Calu3 (cell line): ENCODE measurements at regions not wholly inside any gene's neighbourhood (a gene's known extent, or its start where the extent isn't known, plus 50 kb on each side); places are given as distances from the start of the nearest gene placed in this dataset.

Experiments used
- BruUV-seq: library from RNA; stranded (reverse); fragments of 400-500 nt; replicated peaks from 2 replicates; lab custom pipeline; 2021; lab: Mats Ljungman, UMichigan
- CTCF ChIA-PET: fragments of 300-600 bp; sonication (Branson Sonifier 250); formaldehyde crosslinking; loops from one replicate; lab custom pipeline; 2022; ENCODE audit warnings: antibody characterized with exemption; lab: Charles Lee
- DNase-seq: peaks from one replicate; pipeline ENCODE4 v3.0.0; 2022
- H3K27ac Mint-ChIP-seq: one replicate; pipeline ENCODE4 v1.8.0; 2022; ENCODE audit warnings: mixed read lengths; ENCODE audit not compliant: unreplicated experiment
- H3K27me3 Mint-ChIP-seq: one replicate; pipeline ENCODE4 v1.8.0; 2022; ENCODE audit warnings: mixed read lengths; ENCODE audit not compliant: unreplicated experiment
- H3K36me3 Mint-ChIP-seq: one replicate; pipeline ENCODE4 v1.8.0; 2022; ENCODE audit warnings: mild to moderate bottlenecking, moderate library complexity, mixed read lengths; ENCODE audit not compliant: insufficient read depth, unreplicated experiment
- H3K4me1 Mint-ChIP-seq: one replicate; pipeline ENCODE4 v1.8.0; 2022; ENCODE audit warnings: mild to moderate bottlenecking, low read depth, mixed read lengths; ENCODE audit not compliant: unreplicated experiment
- H3K4me3 Mint-ChIP-seq: one replicate; pipeline ENCODE4 v1.8.0; 2022; ENCODE audit warnings: mild to moderate bottlenecking, low read depth, moderate library complexity, mixed read lengths; ENCODE audit not compliant: unreplicated experiment
- H3K9me3 Mint-ChIP-seq: one replicate; pipeline ENCODE4 v1.8.0; 2022; ENCODE audit warnings: low read depth, mixed read lengths; ENCODE audit not compliant: unreplicated experiment
- intact Hi-C: fragments of 100-400 bp; cut with micrococcal nuclease; formaldehyde crosslinking; loops from one replicate; pipeline ENCODE4 v1.10.0; 2022; ENCODE audit not compliant: unreplicated experiment
- TF ChIP-seq, protein P1 (sequence below): fragments of 200-600 bp; IDR thresholded peaks from one replicate; pipeline ENCODE4 v1.8.0; 2022; ENCODE audit warnings: antibody characterized with exemption; ENCODE audit not compliant: unreplicated experiment

DNA sequence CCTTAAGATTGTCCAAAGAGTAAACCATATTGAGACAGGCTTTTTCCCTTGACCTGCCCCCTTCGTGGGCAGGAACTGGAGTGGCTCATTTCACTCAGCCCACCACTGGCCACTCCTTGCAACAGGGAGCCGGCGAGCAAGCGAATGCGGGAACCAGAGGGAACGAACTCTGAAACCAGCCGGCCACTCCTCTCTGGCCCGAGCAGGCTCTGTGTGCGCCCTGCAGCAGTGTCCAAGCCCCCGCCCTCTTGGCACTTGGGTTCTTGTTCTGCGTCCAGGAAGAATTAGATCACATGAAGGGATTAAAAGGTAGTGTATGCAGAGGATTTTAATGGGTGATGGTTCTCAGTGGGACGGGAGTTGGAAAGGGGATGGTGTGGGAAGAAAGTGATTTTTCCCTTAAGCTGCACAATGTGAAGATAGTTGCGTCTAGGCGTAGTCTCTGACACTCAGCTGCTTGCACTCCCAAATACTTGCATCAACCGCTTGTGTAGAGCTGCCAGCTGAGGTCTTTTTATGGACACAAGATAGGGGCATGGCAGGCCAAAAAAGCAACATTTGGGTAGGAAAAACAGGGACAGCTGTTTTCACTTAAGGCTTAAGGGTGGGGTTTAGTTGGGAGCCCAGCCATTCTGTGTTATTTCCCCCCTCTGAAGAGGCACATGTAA lies 1209.7 kb upstream of the PCDH20 start:
- CTCF ChIA-PET, result no interaction called here
- DNase-seq, result no peak
- H3K27ac Mint-ChIP-seq, result no peak overlapping the region
- no peaks in the 10 kb centered on the region for H3K27me3 Mint-ChIP-seq
- H3K36me3 Mint-ChIP-seq, result no peaks in the 10 kb centered on the region
- no peaks in the 10 kb centered on the region for H3K9me3 Mint-ChIP-seq
- H3K4me1 Mint-ChIP-seq, result no peaks in the 10 kb centered on the region
- intact Hi-C loops, result no loop called here
- TF ChIP-seq, protein P1, sequence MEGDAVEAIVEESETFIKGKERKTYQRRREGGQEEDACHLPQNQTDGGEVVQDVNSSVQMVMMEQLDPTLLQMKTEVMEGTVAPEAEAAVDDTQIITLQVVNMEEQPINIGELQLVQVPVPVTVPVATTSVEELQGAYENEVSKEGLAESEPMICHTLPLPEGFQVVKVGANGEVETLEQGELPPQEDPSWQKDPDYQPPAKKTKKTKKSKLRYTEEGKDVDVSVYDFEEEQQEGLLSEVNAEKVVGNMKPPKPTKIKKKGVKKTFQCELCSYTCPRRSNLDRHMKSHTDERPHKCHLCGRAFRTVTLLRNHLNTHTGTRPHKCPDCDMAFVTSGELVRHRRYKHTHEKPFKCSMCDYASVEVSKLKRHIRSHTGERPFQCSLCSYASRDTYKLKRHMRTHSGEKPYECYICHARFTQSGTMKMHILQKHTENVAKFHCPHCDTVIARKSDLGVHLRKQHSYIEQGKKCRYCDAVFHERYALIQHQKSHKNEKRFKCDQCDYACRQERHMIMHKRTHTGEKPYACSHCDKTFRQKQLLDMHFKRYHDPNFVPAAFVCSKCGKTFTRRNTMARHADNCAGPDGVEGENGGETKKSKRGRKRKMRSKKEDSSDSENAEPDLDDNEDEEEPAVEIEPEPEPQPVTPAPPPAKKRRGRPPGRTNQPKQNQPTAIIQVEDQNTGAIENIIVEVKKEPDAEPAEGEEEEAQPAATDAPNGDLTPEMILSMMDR, result no peak
- H3K4me3 Mint-ChIP-seq, result no peak overlapping the region
- BruUV-seq, result no TSS peak

DNA sequence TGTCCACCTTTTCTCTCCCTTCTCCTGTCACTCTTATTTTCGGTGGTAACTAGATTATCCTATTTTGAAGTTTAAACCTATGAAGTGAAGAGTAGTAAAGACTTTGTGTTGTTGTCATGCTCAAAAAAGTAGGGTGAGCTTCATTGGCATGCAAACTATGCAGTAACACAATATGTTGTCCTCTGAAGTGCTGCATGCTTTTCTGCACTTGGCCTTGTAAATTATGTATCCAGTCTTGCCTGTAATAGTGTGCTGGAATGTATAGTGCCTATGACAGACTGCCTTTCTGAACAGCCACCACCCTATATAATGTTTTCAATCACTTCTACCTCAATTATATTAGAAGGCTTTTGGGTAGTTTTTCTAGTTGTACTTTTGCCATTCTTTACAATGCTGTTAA lies 1198.2 kb upstream of the PCDH20 start:
- CTCF ChIA-PET, result no interaction called here
- H3K27me3 Mint-ChIP-seq, result no peaks in the 10 kb centered on the region

DNA sequence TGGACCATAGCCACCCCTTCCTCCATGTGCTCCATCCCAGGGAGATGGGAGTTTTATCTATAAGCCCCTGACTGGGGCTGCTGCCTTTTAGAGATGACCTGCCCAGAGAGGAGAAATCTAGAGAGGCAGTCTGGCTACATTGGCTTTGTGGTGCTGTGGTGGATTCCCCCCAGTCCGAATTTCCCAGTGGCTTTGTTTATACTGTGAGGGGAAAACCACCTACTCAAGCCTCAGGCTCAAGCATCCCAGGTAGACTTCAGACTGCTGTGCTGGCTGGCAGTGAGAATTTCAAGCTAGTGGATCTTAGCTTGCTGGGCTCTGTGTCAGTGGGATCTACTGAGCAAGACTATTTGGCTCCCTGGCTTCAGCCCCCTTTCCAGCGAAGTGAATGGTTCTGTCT lies 1195.7 kb upstream of the PCDH20 start:
- Mint-ChIP-seq H3K27ac (no peak overlapping the region), H3K9me3 (peaks cover 2% of the 10 kb centered on the region), H3K36me3 (no peaks in the 10 kb centered on the region), H3K27me3 (no peaks in the 10 kb centered on the region), H3K4me3 (no peak overlapping the region), H3K4me1 (no peaks in the 10 kb centered on the region)
- no peak for DNase-seq
- intact Hi-C loops, result no loop called here
- BruUV-seq, result no TSS peak
- TF ChIP-seq, protein P1, result no peak
- CTCF ChIA-PET, result no interaction called here

More for the DNA sequence above, 1198.2 kb upstream of the PCDH20 start:
- Mint-ChIP-seq H3K9me3 (peaks cover under 1% of the 10 kb centered on the region), H3K4me3 (no peak overlapping the region), H3K36me3 (no peaks in the 10 kb centered on the region), H3K27ac (no peak overlapping the region), H3K4me1 (no peaks in the 10 kb centered on the region)
- TF ChIP-seq, protein P1, result no peak
- BruUV-seq, result no TSS peak
- intact Hi-C loops, result no loop called here
- DNase-seq, result no peak

DNA sequence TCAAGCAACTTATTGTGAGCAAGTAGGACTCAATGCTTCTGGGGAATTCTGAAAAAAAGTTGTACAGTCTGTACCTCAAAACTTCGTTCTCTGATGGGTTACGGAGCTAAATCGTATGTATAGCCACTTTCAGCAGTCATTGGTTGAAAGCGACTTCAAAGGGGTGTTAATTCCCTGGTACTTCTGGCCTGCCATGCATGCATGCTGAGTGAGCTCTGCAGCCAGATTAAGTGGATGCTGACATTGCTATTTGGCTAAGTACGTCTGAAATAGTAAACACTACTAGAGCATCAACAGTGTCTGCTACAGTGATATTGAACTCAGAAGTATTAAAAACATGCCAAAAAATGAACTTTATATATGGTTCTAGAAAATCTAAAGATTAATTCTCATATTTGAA lies 1183.1 kb upstream of the PCDH20 start:
- CTCF ChIA-PET, result no interaction called here
- Mint-ChIP-seq H3K27ac (no peak overlapping the region), H3K36me3 (no peaks in the 10 kb centered on the region), H3K27me3 (no peaks in the 10 kb centered on the region), H3K4me1 (no peaks in the 10 kb centered on the region), H3K4me3 (no peak overlapping the region), H3K9me3 (peaks cover 3% of the 10 kb centered on the region)
- no peak for DNase-seq
- BruUV-seq, result no TSS peak
- TF ChIP-seq, protein P1, result no peak
- intact Hi-C loops, result no loop called here
